BJ (cell line): ENCODE measurements at regions not wholly inside any gene's neighbourhood (a gene's known extent, or its start where the extent isn't known, plus 50 kb on each side); places are given as distances from the start of the nearest gene placed in this dataset.

Experiments used
- CTCF ChIA-PET: fragments of 350-600 bp; formaldehyde crosslinking; extraction: SDS; loops from one replicate; lab custom pipeline; 2021; ENCODE audit warnings: antibody characterized with exemption, inconsistent platforms; lab: Yijun Ruan, JAX
- POLR2A ChIA-PET: fragments of 300-600 bp; sonication (Branson Sonifier 250); formaldehyde crosslinking; extraction: SDS; loops from one replicate; lab custom pipeline; 2021; ENCODE audit warnings: antibody characterized with exemption; lab: Charles Lee
- DNase-seq: peaks from one replicate; pipeline ENCODE4 v3.0.0-alpha.2; 2011; ENCODE audit warnings: low read depth
- H3K27me3 ChIP-seq: 2 replicates; pipeline ENCODE4 v1.6.0; 2011; ENCODE audit warnings: low read length; ENCODE audit not compliant: control insufficient read depth, insufficient read depth
- H3K36me3 ChIP-seq: 2 replicates; pipeline ENCODE4 v1.5.1; 2011; ENCODE audit warnings: low read length; ENCODE audit not compliant: control insufficient read depth, insufficient read depth
- H3K4me3 ChIP-seq: 2 replicates; pipeline ENCODE4 v1.5.1; 2011; ENCODE audit warnings: low read depth, mild to moderate bottlenecking, control low read depth, low read length
- TF ChIP-seq, protein P1 (sequence below): IDR thresholded peaks from 2 replicates; pipeline ENCODE4 v1.5.1; 2011; ENCODE audit warnings: low read depth, mild to moderate bottlenecking, control low read depth, inconsistent platforms, low read length, moderate library complexity; ENCODE audit not compliant: insufficient read depth

DNA sequence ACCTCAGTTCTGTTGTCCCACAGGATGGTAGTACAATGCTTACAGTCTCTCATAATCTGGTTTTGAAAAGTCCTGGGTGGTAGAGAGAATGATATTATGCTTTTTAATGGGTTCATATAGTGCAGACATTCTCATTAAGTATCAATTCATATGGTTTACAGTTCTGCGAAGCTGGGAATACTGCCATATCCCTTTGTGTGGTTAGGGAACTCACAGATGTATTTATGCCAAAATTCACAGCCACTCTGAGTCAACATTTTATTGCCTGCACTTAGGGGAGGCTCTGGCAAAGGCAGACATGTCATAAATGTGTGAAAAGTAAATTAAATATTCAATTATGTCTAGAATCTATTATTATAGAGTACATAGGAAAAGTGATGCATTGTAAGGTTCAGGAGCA is 808.2 kb downstream of the SUCLG1 start:
- no peak for DNase-seq
- CTCF ChIA-PET: no interaction called here
- H3K4me3 ChIP-seq: no peak overlapping the region
- TF ChIP-seq, protein P1, sequence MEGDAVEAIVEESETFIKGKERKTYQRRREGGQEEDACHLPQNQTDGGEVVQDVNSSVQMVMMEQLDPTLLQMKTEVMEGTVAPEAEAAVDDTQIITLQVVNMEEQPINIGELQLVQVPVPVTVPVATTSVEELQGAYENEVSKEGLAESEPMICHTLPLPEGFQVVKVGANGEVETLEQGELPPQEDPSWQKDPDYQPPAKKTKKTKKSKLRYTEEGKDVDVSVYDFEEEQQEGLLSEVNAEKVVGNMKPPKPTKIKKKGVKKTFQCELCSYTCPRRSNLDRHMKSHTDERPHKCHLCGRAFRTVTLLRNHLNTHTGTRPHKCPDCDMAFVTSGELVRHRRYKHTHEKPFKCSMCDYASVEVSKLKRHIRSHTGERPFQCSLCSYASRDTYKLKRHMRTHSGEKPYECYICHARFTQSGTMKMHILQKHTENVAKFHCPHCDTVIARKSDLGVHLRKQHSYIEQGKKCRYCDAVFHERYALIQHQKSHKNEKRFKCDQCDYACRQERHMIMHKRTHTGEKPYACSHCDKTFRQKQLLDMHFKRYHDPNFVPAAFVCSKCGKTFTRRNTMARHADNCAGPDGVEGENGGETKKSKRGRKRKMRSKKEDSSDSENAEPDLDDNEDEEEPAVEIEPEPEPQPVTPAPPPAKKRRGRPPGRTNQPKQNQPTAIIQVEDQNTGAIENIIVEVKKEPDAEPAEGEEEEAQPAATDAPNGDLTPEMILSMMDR: no peak
- no peaks in the 10 kb centered on the region for H3K27me3 ChIP-seq
- POLR2A ChIA-PET: no interaction called here
- no peaks in the 10 kb centered on the region for H3K36me3 ChIP-seq

DNA sequence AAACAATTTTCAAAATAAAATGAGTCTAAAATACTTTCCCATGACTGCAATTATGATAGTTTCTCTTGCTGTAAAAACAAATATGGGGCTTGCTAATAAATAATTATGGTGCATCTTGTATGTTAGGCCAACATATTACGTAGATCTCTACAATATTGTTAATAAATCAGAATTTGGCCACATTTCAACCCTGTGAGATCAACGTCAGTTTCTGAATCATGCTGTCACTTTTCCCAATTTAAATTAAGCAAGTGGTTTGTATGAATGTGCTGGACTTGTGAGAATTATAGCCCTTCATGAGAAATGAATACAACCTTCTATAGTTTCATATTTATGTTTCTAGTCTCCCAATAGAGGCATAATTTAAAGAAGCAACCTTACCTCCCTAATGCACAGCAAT is 808.9 kb downstream of the SUCLG1 start:
- H3K27me3 ChIP-seq: no peaks in the 10 kb centered on the region
- H3K4me3 ChIP-seq: no peak overlapping the region
- ChIA-PET CTCF (no interaction called here), POLR2A (no interaction called here)
- no peak for DNase-seq
- no peaks in the 10 kb centered on the region for H3K36me3 ChIP-seq
- TF ChIP-seq, protein P1: no peak

DNA sequence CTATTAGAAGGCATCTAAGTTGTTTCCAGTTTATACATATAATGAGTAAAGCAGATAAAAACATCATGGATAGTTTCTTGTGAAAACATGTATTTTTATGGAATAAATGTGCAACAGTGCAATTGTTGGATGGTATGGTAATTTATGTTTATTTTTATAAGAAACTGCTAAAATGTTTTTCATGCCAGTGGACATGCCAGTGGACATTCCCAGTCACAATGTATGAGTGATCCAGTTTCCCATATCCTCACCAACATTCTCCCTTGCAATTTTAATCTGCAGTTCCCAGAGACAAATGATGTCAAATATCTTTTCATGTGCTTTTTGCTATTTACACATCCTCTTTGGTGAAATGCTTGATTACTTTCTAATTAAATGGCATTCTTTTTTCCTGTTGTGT is 818.6 kb downstream of the SUCLG1 start:
- no peak overlapping the region for H3K4me3 ChIP-seq
- CTCF ChIA-PET: no interaction called here
- POLR2A ChIA-PET: no interaction called here
- no peaks in the 10 kb centered on the region for H3K36me3 ChIP-seq
- H3K27me3 ChIP-seq: no peaks in the 10 kb centered on the region
- TF ChIP-seq, protein P1: no peak
- no peak for DNase-seq

DNA sequence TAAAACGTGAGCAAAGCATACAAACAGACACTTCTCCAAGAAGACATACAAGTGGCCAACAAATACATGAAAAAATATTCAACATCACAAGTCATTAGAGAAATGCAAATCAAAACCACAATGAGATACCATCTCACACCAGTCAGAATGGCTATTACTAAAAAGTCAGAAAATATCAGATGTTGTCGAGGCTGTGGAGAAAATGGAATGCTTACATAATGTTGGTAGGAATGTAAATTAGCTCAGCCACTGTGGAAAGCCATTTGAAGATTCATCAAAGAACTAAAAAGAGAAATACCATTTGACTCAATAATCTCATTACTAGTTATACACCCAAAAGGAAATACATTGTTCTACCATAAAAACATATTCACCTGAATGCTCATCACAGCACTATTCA is 825.7 kb downstream of the SUCLG1 start:
- peak; percentile 4 for DNase-seq
- TF ChIP-seq, protein P1: no peak
- H3K4me3 ChIP-seq: no peak overlapping the region

GRCh38 chr2:83630351-83630750 is 828.7 kb downstream of the SUCLG1 start:
- Histone ChIP-seq H3K27me3 (no peaks in the 10 kb centered on the region), H3K4me3 (no peak overlapping the region), H3K36me3 (no peaks in the 10 kb centered on the region)
- POLR2A ChIA-PET: no interaction called here
- CTCF ChIA-PET: no interaction called here
- TF ChIP-seq, protein P1: no peak
- DNase-seq: no peak

More for the DNA sequence above, 825.7 kb downstream of the SUCLG1 start:
- H3K27me3 ChIP-seq: no peaks in the 10 kb centered on the region
- ChIA-PET CTCF (no interaction called here), POLR2A (no interaction called here)
- H3K36me3 ChIP-seq: no peaks in the 10 kb centered on the region
